Thyroid gland (tissue), 4 donors: ENCODE measurements at regions not wholly inside any gene's neighbourhood (a gene's known extent, or its start where the extent isn't known, plus 50 kb on each side); places are given as distances from the start of the nearest gene placed in this dataset.

ENCODE experiments used
- CTCF ChIP-seq, 6 experiments: fragments of 200-600 bp in 3 of 6; fragments of 450-650 bp in 3 of 6; sonication (generic) in 3 of 6; IDR thresholded peaks; one replicate each; pipeline ENCODE4 v1.5.1; 2016 to 2019; ENCODE audit warnings: antibody characterized with exemption in 6 of 6, mild to moderate bottlenecking in 2 of 6, inconsistent platforms in 1 of 6, moderate library complexity in 1 of 6
- POLR2A ChIP-seq, 2 donors: fragments of 450-650 bp; IDR thresholded peaks; one replicate each; pipeline ENCODE4 v1.6.1; 2017; ENCODE audit warnings: antibody characterized with exemption in 2 of 2, mild to moderate bottlenecking in 2 of 2, moderate library complexity in 1 of 2

GRCh38 chr6:67541586-67541985 is 1093.5 kb upstream of the ADGRB3 start:
- TF ChIP-seq CTCF (IDR thresholded peaks at IDR 0.05) = no peak
- no peak for TF ChIP-seq POLR2A (IDR thresholded peaks at IDR 0.05)
